Kidney (tissue), 13 donors: ENCODE measurements at regions not wholly inside any gene's neighbourhood (a gene's known extent, or its start where the extent isn't known, plus 50 kb on each side); places are given as distances from the start of the nearest gene placed in this dataset.

Source experiments
- DNase-seq, 5 donors: peaks; one replicate each; pipeline ENCODE4 v3.0.0-alpha.2; 2013 to 2020
- FAIRE-seq: peaks from 2 replicates; lab custom pipeline; 2012; peaks lifted over from hg19 to GRCh38; lab: Jason Lieb, UNC
- H3K27ac ChIP-seq, 2 donors: one replicate each; pipeline ENCODE4 v1.7.0; 2013; ENCODE audit warnings: low read depth in 2 of 2, low read length in 2 of 2, inconsistent platforms in 1 of 2
- H3K27me3 ChIP-seq: one replicate; pipeline ENCODE4 v1.7.1; 2013; ENCODE audit warnings: low read length, inconsistent platforms; ENCODE audit not compliant: control insufficient read depth, insufficient read depth
- H3K36me3 ChIP-seq, 3 donors: one replicate each; pipeline versions ENCODE4 v1.7.0 to v1.7.1; 2013; ENCODE audit warnings: low read length in 3 of 3, control low read depth in 1 of 3, inconsistent platforms in 1 of 3; ENCODE audit not compliant: insufficient read depth in 3 of 3, control insufficient read depth in 2 of 3
- H3K4me1 ChIP-seq, 3 donors: one replicate each; pipeline versions ENCODE4 v1.7.0 to v1.7.1; 2013; ENCODE audit warnings: low read length in 3 of 3, inconsistent platforms in 1 of 3, low read depth in 1 of 3; ENCODE audit not compliant: control insufficient read depth in 2 of 3, insufficient read depth in 2 of 3
- H3K4me3 ChIP-seq, 3 donors: one replicate each; pipeline versions ENCODE4 v1.7.0 to v1.8.1; 2013; ENCODE audit warnings: low read length in 3 of 3, control low read depth in 1 of 3, inconsistent platforms in 1 of 3
- H3K9ac ChIP-seq, 3 donors: one replicate each; pipeline versions ENCODE4 v1.7.0 to v1.7.1; 2013; ENCODE audit warnings: low read length in 3 of 3, control low read depth in 1 of 3, inconsistent platforms in 1 of 3
- H3K9me3 ChIP-seq, 3 donors: one replicate each; pipeline versions ENCODE4 v1.7.0 to v1.7.1; 2013; ENCODE audit warnings: low read length in 3 of 3, control low read depth in 1 of 3, inconsistent platforms in 1 of 3; ENCODE audit not compliant: control insufficient read depth in 2 of 3, insufficient read depth in 1 of 3
- intact Hi-C: fragments of 100-400 bp; cut with DNase I; formaldehyde crosslinking; loops from one replicate; pipeline ENCODE4 v1.11.1; 2022
- TF ChIP-seq, protein P1 (sequence below): IDR thresholded peaks from 3 replicates; pipeline ENCODE4 v1.5.1; 2012; ENCODE audit warnings: mild to moderate bottlenecking, moderate library complexity, borderline replicate concordance; ENCODE audit not compliant: insufficient read depth; ENCODE audit errors: extremely low read depth
- donor health status: control.
- donor health status: control.
- donor health status: control.
- donor health status: control.
- donor health status: control.
- donor health status: DM: yes; HTN: yes; CAD: no.
- donor health status: Normal renal cell carcinoma (clear cell type).

- Histone ChIP-seq H3K9ac (no peak overlapping the region), H3K36me3 (no peaks in the 10 kb centered on the region), H3K27ac (no peak overlapping the region), H3K9me3 (no peaks in the 10 kb centered on the region), H3K4me1 (no peaks in the 10 kb centered on the region), H3K27me3 (no peaks in the 10 kb centered on the region), H3K4me3 (no peak overlapping the region)
- DNase-seq (no peak), FAIRE-seq (no peak)
- TF ChIP-seq, protein P1, sequence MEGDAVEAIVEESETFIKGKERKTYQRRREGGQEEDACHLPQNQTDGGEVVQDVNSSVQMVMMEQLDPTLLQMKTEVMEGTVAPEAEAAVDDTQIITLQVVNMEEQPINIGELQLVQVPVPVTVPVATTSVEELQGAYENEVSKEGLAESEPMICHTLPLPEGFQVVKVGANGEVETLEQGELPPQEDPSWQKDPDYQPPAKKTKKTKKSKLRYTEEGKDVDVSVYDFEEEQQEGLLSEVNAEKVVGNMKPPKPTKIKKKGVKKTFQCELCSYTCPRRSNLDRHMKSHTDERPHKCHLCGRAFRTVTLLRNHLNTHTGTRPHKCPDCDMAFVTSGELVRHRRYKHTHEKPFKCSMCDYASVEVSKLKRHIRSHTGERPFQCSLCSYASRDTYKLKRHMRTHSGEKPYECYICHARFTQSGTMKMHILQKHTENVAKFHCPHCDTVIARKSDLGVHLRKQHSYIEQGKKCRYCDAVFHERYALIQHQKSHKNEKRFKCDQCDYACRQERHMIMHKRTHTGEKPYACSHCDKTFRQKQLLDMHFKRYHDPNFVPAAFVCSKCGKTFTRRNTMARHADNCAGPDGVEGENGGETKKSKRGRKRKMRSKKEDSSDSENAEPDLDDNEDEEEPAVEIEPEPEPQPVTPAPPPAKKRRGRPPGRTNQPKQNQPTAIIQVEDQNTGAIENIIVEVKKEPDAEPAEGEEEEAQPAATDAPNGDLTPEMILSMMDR = no peak
- intact Hi-C loops = no loop called here
Observed at GRCh38 chr12:20270557-20270956, 97.8 kb upstream of the PDE3A start.

GRCh38 chr12:20272161-20272560 is 96.2 kb upstream of the PDE3A start:
- no peak overlapping the region for H3K27ac ChIP-seq
- DNase-seq = no peak
- H3K36me3 ChIP-seq = no peaks in the 10 kb centered on the region
- TF ChIP-seq, protein P1 = no peak
- intact Hi-C loops = no loop called here
- no peaks in the 10 kb centered on the region for H3K9me3 ChIP-seq
- FAIRE-seq = no peak
- no peaks in the 10 kb centered on the region for H3K4me1 ChIP-seq
- no peak overlapping the region for H3K4me3 ChIP-seq
- H3K27me3 ChIP-seq = no peaks in the 10 kb centered on the region
- H3K9ac ChIP-seq = no peak overlapping the region

- Histone ChIP-seq H3K27me3 (no peaks in the 10 kb centered on the region), H3K4me3 (no peak overlapping the region), H3K9ac (no peak overlapping the region), H3K27ac (no peak overlapping the region), H3K4me1 (no peaks in the 10 kb centered on the region), H3K36me3 (no peaks in the 10 kb centered on the region), H3K9me3 (no peaks in the 10 kb centered on the region)
- no peak for FAIRE-seq
- intact Hi-C loops = no loop called here
- TF ChIP-seq, protein P1 = no peak
- no peak for DNase-seq
Observed at GRCh38 chr12:20272801-20273200, 95.5 kb upstream of the PDE3A start.

DNA sequence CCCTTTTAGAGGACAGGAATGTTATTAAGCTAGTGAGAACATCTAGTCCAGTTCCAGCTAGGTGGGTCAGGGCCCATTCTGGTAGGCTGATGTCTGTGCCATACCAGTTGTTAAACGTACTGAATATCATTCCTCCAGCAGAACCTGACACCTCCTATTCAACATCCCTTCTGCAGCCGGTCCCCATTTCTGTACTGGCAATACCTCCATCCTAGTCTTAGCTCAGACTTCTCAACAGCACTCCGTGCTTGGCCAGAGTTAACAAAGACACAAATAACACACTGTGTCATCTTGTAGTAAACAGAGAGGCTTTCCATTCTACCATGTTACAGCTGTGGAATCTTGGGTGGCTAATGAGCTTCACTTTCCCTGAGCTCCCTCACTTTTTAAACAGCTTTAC is 94.3 kb upstream of the PDE3A start:
- Histone ChIP-seq H3K27me3 (no peaks in the 10 kb centered on the region), H3K9ac (no peak overlapping the region), H3K9me3 (no peaks in the 10 kb centered on the region), H3K4me3 (no peak overlapping the region), H3K4me1 (no peaks in the 10 kb centered on the region), H3K36me3 (no peaks in the 10 kb centered on the region), H3K27ac (no peak overlapping the region)
- TF ChIP-seq, protein P1 = no peak
- FAIRE-seq (no peak), DNase-seq (no peak)
- intact Hi-C loops = no loop called here
